HG02970 (cell line): ENCODE measurements at regions not wholly inside any gene's neighbourhood (a gene's known extent, or its start where the extent isn't known, plus 50 kb on each side); places are given as distances from the start of the nearest gene placed in this dataset.
"Not testable (repeated sequence)": the region's sequence is repeated elsewhere in the genome, so short reads cannot be mapped to it uniquely, and the experiment has no call there.

ENCODE experiments used
- ATAC-seq: cut with Tn5 transposase; IDR thresholded peaks from one replicate; pipeline ENCODE4 v1.9.1; 2021; ENCODE audit warnings: mild to moderate bottlenecking, moderate library complexity, moderate number of reproducible peaks; ENCODE audit not compliant: unreplicated experiment, low FRiP score

DNA sequence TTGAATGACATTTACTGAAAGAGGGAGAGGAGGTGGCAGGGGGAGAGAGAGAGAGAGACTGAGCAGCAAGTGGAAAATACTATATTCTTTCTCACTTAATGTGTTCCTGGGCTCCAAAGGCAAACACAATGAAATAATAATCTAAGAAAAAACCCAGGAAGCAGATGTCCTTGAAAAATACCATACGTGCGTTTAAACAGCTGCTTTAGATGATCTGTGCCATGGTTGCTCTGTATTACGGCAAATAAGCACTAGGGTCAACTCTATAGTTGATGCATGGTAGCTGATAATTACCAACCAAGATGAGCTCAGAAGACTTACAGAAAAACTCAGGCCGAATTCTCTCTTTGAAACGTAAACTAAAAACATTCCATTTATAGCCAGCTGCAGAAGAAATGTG lies 410.3 kb upstream of the TBL1XR1 start:
- no peak for ATAC-seq

DNA sequence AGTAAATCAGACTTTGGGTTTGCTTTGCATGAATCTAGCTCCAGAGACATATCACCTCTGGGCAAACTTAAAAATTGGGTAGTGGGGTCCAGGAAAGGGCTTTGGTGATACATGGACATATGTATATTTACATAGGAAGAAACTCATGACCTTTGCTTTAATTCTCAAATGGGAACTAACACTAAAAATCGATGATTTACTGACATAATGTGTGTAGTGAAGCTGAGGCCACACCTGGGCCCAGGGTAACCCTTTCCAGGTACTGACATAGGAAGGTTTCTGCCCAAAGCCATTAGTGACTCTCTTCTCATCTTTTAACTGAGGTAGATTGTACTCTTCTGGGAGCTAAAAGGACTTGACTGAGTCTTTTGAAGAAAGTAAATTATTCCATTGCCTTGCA lies 411.2 kb upstream of the TBL1XR1 start:
- ATAC-seq: no peak

DNA sequence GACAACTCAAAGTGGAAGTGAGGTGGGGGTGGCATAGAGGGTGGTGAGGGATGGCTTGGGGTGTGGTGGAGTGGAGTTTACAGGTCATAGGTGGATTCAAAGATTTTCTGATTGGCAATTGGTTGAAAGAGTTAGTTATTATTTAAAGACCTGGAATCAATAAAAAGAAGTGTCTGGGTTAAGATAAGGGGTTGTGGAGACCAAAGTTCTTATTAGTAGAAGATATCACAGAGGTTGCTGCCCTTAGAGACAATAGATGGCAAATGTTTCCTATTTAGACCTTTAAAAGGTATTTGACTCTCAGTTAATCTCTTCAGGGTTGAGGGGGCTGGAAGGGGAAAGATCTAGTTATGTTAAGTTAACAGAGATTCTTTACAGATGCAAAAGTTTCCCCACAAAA lies 412.3 kb upstream of the TBL1XR1 start:
- no peak for ATAC-seq

DNA sequence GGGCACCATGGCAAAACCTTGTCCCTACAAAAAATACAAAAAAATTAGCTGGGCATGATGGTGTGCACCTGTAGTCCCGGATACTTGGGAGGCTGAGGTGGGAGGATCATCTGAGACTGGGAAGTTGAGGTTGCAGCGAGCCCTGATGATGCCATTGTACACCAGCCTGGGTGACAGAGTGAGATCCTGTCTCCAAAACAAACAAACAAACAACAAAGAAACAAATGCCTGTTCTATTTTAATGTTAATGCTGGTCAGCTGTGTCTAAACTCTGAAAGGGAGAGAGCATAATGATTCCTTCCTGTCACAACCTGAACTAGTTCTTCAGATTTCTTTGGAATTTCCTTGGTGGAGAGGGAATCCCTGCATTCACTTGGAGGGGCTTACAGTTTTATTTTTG lies 413.0 kb upstream of the TBL1XR1 start:
- no peak for ATAC-seq

DNA sequence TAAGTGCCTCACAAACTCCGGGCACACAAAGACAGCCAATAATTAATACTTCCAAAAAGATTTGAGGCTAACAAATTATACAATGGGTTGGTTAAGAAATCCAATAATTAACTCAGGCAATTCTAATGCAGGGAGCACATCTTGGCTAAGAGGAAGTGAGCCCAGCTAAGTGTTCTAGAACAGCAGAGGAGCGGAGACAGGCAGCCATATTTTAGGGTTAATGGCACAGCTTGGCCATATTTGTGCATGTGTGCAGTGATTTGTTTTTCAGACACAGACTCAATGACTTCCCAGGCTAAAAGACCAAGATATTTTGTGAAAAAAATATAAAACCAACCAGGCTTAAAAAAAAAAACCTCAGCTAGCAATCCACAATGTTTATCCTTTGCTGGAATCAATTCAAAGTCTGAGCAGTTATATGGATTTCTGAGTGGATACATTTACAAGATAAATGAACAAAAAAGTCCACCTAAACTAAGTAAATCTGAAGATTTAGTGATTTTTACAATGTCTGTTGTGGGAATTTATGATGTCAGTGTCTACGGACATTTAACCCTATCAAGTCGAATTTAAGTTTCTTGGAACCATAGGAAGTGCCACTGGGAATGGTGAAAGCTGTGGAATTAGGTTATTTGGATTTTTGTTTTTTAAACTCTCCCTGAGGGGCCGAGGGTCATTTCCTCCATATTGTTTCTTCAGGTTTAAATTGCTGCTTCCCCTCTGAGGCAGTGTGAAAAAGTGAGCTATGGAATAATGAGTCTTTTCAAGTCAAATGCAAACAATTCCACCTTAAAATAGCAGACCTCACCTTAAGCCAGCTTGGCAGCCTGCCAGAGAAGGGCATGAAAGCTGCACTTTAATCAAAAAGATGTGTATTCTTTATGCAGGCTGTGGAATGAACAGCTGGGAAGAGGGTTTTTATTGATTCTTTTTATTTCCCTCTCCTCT lies 413.7 kb upstream of the TBL1XR1 start:
- no peak for ATAC-seq

DNA sequence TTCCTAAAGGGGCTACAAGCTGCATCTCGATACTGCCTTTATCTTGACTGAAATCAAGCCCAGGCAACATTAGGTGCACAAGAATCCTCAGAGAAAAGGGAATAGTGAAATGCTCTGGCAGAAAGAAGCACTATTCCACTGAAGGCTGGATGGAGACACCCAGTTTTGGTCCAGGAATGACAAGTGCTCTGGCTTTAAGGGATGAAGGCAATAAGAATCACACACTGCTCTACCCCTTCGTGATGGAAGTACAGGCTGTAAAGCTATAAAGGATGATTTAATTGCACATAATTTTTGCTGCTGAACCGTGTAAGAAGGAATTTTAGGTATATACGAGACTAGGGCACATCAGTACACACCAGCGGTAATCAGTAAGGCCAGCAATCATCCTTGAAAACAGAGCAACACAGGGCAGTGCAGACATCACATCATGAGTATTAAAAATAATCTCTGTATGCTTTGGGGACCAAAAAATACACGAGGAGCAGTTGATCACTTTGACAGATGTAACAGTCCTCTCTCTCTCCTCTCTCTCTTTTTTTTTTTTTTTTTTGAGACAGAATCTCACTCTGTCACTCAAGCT lies 414.6 kb upstream of the TBL1XR1 start:
- no peak for ATAC-seq

DNA sequence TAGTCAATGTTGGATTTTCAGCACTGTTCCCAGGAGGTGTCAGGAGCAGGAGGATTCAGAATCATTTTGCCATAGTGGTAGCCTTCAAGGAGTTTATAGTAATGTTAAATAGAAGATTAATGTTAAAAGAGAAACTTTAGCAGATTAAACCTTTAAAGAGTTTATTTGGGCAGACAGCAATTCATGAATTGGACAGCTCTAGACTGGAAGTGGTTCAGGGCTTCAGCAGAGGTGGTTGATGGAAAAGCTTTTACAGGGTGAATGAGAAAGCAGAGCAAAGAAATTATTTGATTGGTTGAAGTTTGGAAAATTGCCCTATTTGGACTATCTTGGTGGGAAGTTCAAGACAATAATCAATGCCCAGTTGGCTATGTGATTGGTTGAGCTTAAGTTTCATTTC lies 416.6 kb upstream of the TBL1XR1 start:
- ATAC-seq: no peak

DNA sequence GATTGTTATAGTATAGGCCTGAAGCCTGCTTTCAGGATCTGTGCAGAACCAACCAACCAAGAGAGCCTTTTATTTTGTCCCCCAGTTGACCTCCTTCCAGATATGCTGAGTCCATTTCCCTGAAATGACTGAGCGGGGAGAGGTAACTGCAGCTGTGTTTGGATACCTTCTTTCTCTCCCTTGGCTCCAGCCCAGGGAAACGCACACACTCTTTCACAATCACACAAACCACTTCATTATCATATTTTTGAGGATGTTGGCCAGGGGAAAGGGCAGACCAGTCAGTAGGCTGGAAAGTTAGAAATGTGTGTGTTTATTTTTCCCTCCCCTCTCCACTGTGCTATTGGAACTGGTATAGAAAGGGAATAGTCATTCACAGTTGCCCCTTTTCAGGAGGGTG lies 417.7 kb upstream of the TBL1XR1 start:
- no peak for ATAC-seq

DNA sequence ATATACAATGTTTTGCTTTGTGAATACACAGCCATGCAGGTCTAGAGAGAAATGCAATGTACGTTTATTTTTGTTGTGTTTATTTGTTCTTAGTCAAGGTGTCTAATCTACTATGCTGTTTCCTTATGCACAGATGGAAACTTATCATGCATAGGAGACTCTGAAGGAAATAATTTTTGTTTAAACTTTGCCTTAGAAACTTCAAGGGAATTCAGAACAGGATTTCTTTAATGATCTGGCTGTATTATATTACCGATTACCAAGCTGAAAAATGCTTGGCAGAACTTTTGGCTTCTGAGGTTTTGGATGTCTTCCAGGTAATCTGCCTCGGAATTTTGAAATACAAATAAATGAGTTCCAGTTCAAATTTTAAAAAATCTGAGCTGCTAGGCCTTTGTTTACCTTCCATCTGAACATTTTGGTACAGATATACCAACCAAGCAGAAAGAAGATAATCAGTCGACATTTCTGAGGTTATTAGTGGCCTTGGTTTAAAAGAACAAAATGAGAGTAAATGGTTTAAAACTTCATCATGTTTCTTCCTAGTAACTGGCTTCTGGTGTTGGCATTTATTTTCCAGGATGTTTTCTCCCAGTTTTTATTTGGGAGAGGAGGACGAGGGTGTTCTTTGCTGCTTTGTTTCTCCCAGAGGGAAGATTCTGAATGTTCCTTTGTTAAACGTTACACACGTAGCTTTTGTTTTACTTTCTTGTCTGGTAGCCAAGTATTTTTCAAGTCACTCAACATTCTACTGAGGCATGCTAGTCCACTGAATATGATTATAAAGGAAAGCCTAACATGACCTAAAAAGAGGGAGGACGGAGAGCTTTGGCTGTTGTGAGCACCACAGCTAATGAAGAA lies 421.8 kb upstream of the TBL1XR1 start:
- no peak for ATAC-seq

DNA sequence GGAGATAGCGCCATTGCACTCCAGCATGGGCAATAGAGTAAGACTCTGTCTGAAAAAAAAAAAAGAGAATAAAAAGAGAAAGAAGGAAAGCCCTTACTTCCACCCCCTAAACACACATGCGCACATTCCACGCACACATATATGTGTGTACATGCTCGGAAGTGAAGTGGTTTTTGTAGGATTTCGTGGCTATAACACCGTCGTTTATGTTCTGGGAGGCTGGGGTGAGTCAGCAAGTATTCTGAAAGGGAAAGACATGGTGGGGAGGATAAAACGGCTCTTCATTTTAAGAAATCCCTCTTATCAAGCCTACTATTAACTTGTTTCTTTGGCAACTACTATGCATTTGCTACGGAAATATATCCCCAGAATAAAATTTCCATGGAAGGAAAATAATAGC lies 422.8 kb upstream of the TBL1XR1 start:
- ATAC-seq: no peak

DNA sequence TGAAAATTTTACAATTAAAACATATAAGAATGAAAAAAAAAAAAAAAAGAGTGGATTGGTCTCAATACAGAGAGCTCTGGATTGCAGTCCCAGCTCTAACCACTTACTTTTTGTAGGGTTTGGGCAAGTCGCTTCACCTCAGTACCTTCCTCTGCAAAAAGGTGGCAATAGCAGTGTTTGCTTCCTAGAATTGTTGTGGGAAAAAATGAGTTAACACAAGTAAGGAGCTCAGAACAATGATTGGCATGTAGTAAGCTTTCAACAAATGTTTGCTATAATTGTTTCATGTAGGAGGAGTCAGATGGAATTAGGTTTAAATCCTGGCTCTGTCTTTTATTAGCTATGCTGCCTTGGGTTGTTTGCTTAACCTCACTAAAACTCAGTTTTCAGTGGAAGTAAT lies 425.2 kb upstream of the TBL1XR1 start:
- no peak for ATAC-seq

DNA sequence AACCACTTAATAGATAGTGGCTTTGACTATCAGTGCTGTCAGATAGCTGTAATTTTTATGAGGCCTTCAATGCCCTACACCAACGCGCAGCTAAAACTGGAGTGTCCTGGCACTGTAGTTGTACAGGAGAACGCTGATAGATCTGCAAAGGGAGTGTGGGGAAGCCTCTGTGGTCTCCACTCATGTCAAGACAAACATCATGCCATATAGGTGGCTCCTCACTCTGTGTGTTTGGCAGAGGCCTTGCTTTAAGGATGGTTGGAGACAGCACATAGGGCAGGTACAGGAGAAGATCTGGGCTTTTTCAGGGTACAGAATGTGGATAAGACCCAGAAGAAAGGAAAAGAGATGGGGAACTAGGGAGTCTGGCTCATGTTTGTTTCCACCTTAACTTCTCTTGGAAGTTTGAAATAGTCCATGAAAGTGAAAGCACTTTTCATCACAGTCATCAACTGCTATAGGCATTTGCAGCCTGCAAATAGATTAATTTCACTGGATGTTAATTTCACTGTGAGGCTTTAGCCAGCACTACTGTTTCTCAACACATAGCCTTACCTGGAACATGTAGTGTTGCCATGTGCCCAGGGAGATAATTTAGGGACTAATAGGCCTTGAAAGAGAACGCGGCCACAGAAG lies 425.8 kb upstream of the TBL1XR1 start:
- ATAC-seq: no peak

DNA sequence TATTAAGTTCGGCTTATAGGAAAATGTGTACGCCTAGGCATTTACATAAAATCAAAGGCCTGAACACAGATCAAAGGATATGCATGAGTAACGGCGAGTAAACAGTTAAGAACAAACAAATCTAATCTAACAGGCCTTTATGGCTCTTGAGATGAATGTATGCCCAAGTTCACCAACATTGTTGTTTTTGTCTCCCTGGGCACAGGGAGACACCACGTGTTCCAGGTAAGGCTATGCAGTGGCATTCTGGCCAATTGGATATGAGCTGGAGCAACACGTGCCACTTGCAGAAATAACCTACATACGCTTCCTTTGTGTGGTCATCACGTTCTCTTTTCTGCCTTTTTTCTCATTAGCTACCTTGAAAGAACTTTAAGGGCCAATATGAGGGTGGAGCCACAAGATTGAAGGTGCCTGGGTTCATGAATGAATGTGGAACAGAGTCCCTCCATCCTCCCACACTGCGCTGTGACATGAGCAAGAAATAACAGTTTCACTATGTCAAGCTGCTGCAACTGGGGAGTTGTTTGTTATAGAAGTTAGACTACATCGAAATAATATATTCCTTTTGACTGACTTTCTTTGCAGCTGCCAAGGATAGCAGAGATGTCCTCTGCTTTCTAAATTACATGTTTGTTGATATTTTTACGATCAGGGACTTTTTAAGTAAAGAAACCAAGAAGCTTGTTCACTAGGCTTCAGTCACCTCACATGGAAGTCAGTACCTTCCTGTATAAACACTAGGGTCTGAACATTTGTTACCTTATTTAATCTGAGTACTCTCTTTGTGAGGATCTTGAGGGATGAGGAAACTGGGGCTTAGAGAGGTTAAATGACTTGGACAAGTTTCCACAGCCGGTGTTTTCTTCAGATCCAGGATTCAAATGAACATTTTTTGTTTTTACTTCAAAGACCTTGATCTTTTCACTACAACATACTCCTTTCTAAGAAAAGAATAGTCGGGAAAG lies 427.5 kb upstream of the TBL1XR1 start:
- no peak for ATAC-seq

DNA sequence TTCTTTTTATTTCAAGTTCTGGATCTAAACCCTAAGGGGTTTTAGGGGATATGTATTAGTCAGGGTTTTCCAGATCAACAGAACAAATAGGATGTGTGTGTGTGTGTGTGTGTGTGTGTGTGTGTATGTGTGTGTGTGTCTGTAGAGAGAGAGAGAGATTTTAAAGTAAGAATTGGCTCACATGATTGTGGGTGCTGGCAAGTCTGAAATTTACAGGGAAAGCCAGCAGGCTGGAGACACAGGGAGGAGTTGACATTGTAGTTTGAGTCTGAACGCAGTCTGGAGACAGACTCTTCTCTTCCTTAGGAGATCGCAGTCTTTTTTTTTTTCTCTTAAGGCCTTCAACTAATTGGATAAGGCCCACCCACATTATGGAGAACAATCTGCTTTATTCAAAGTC lies 428.8 kb upstream of the TBL1XR1 start:
- ATAC-seq: no peak

DNA sequence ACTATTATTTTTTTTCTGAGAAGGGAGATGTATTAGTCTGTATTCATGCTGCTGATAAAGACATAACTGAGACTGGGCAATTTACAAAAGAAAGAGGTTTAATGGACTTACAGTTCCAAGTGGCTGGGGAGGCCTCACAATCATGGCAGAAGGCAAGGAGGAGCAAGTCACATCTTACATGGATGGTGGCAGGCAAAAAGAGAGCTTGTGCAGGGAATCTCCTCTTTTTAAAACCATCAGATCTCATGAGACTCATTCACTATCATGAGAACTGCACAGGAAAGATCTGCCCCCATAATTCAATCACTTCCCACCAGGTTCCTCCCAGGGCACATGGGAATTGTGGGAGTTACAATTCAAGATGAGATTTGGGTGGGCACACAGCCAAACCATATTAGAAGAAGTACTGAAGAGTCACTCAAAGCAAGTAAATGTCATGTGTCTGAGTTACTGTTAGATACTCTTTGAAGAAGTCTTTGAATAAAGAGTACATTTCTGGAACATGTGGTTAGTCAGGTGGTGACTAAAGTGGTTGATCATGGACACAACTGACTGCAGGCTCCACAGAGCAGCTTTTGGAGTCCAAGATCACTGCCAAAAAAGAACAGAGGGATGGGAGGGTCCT lies 430.9 kb upstream of the TBL1XR1 start:
- not testable (repeated sequence) for ATAC-seq

DNA sequence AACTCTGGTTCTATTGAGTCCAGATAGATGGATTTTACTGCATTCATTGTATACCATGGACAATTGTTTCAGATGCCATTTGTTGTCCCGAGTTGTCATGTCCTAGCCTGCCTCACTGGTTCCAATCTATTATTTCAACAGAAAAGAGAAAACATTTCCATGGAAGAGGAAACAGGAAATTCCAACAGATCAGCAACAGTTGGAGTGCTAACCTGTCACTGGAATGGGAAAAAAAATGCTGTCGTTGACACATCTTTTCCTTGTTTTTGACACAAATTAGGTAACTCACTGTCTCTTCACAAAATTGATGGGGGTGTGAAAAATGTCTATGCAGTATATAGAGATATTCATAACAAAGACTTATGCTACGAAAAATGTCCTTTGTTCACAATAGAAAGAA lies 432.0 kb upstream of the TBL1XR1 start:
- no peak for ATAC-seq

DNA sequence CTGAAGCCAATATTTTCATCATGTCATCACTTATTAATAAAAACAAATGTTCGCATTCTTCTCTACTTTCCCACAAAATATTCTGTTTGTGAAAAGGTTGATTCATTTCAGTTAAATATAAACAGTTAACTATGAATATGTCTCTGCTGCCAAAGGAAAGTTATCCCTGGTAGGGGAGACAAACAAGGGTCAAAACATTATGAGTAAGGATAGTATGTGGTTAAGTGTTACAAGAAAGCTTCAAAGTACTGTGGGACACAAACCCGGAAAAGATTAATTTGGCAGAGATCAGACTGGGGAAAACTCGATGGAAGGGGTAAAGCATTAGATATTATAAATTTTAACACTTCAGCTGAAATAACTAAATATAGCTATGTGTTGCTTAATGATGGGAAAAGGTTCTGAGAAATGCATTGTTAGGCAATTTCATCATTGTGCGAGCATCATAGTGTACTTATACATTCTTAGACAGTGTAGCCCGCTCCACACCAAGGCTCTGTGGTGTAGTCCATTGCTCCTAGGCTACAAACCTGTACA lies 436.5 kb upstream of the TBL1XR1 start:
- no peak for ATAC-seq

DNA sequence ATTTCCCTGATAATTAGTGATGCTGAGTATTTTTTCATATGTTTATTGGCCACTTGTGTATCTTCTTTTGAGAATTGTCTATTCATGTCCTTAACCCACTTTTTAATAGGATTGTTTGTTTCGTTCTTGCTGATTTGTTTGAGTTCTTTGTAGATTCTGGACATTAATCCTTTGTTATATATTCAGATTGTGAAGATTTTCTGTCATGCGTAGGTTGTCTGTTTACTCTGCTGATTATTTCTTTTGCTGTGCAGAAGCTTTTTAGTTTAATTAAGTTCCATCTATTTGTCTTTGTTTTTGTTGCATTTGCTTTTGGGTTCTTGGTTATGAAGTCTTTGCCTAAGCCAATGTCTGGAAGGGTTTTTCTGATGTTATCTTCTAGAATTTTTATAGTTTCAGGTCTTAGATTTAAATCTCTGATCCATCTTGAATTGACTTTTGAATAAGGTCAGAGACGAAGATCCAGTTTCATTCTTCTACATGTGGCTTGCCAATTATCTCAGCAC lies 438.4 kb upstream of the TBL1XR1 start:
- ATAC-seq: not testable (repeated sequence)
